GM21381 (cell line): ENCODE measurements at regions not wholly inside any gene's neighbourhood (a gene's known extent, or its start where the extent isn't known, plus 50 kb on each side); places are given as distances from the start of the nearest gene placed in this dataset.

Experiments
- ATAC-seq: cut with Tn5 transposase; IDR thresholded peaks from one replicate; pipeline ENCODE4 v1.9.1; 2021; ENCODE audit warnings: mild to moderate bottlenecking, moderate library complexity; ENCODE audit not compliant: unreplicated experiment

- ATAC-seq = no peak
Observed at GRCh38 chr2:120439637-120440384, 93.9 kb downstream of the INHBB start.

GRCh38 chr2:120440521-120441350 is 94.8 kb downstream of the INHBB start:
- ATAC-seq = no peak

- ATAC-seq = no peak
Observed at GRCh38 chr2:120441351-120441700, 95.4 kb downstream of the INHBB start.

DNA sequence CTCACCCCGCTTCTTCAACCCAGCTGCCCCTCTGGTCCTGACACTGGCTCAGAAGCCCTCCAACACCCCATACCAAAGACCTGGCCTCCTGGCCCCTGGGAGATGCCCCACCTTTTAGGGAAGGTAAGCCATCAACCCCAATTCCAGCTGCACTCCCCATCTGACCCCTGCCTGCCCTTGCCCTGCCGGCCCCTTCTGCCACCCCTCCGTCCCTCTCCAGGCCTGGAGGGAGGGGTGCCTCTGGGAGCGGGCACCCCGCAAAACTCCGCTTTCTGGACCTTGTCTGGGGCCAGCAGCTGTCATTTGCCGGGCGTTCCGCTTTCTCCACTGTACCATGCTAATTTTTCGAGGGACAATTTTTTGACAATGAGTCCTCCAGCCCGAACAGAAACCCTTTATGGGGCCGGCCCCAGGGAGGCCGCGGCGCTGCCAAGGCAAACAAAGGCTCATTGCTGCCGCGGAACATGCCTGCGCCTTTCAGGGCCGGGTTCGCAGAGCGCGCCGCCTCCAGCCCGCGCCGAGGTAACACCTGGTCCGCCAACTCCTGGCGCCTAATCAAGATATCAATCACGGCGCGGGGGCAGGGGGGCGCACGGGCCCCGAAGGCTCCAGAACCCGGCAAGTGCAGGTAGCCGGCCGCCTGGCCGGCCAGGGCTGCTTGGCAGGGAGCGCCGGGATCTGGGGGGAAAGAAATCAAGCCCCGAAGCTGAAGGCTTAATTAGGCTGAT is 96.0 kb downstream of the INHBB start:
- no peak for ATAC-seq

DNA sequence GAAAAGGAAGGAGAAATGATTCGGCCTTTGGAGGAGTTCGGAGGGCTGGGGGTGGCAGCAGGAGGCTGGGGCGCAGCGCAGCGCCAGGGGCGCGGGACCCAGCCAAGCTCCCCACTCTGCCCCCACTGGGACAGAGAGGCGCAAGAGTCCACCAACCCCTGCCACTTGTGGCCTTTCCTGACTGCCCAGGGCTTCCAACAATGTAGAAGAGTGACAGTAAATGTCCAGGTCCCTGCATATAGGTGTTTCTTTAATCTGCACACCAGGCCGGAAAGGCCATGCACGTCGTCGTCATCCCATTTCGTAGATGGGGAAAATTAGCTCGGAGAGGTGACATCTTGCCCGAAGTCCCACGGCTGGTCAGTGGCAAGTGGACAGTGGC is 96.6 kb downstream of the INHBB start:
- no peak for ATAC-seq

DNA sequence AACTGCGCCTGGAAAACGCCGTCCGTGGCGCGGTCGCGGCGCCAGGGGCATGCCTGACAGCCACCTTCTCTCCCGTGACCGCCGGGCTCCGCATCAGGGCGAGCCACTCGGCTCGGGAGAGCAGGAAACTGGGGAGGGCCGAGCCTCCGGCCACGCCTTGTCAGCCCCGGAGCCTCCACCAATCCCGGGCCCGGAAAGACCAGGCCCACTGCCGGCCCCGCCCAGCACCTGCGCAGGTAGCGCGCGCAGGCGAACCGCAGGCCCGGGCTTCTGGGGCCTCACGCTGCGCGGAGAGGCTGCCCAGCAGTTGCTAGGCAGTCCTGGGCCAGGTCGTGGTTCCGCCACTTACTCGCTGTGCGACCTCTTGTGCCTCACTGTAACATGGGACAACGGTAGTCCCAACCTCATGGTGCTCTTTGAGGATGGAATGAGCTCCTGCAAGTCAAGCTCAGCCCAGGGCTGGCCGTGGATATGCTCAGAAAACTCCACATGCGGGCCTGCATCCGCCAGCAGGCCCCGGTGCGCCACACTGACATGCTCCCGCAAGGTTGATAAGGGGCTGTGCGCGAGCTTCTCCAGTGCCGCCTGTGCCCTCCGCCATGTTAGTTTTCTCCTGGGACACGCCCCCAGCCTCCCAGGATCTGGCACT is 97.1 kb downstream of the INHBB start:
- ATAC-seq = peak; percentile 51

DNA sequence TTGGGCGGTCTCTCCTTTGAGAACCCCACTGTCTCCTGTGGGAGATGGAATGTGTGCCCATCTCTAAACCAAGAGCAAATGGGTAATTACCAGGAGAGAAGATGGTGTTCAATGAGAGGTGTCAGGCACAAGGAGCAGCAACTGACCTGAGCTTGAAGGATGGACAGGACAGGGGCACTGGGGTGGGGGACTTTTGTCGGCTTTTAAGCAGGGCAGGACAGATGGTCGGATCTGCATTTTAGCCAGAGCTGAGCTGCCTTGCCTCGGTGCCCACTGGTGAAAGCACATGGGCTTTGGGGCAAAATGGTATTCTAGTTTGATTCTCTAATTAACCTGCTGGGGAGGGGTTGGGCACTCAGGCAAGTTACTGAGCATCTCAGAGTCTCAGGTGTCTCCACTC is 98.0 kb downstream of the INHBB start:
- no peak for ATAC-seq

GRCh38 chr2:120444691-120445240 is 98.8 kb downstream of the INHBB start:
- ATAC-seq = no peak

GRCh38 chr2:120445449-120446143 is 99.7 kb downstream of the INHBB start:
- no peak for ATAC-seq

GRCh38 chr2:120446236-120447126 is 100.5 kb downstream of the INHBB start:
- ATAC-seq = no peak

- no peak for ATAC-seq
Observed at GRCh38 chr2:120447127-120447785, 101.3 kb downstream of the INHBB start.

DNA sequence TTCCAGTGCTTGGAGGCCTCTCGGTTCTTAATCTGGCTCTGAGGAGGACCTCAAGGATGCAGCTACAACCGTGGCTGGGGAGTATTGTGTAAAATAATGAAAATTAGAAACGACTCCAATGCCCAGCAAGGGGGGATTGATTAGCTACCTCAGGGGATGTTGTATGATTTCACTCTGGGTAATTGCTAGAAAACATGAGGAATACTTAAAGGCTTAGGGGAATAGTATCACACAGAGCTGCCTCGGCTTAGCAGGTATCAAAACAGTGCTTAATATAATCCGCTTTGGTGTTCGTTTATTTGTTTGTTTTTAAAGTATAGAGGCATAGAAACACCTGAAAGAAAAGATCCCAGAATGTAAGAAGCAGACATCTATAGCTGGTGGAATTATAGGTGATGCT is 102.5 kb downstream of the INHBB start:
- no peak for ATAC-seq

DNA sequence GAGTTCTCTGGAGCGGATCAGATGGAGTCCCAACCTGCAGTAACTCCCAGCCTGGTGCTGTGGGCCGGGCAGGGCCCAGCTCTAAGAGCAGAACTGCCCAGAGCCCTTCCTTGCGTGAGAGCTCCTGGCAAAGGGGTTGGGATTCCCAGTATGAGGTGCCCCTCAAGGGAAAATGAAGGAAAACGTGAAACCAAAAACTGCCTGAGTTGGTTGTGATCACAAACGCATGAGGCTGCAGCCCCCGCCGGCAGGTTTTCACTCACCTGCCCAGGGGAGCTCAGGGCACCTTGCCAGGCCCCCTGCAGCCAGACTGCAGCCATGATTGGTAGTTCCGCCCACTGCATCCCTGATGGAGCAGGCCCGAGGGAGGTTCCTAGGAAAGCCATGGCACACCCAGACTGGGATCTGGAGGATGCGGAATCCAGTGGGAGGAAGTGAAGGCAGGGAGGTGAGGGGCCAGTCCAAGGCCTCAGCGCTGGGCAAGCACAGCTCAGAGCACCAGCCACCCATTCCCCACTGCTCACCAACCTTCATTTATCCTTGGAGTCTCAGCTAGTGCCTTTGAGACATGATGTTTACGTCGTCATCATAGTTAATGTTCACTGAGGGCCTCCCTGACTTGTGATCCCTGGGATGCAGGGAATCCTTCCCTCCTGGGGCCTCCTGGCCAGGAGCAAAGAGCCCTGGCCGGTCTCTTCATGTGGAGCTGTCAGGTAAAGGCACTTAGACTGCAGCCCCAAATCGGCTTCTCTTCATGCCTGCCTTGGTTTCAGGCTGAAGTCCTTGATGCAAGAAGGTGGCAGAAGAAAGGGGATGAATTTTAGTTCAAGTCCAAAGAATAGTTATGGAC is 103.2 kb downstream of the INHBB start:
- ATAC-seq = no peak

DNA sequence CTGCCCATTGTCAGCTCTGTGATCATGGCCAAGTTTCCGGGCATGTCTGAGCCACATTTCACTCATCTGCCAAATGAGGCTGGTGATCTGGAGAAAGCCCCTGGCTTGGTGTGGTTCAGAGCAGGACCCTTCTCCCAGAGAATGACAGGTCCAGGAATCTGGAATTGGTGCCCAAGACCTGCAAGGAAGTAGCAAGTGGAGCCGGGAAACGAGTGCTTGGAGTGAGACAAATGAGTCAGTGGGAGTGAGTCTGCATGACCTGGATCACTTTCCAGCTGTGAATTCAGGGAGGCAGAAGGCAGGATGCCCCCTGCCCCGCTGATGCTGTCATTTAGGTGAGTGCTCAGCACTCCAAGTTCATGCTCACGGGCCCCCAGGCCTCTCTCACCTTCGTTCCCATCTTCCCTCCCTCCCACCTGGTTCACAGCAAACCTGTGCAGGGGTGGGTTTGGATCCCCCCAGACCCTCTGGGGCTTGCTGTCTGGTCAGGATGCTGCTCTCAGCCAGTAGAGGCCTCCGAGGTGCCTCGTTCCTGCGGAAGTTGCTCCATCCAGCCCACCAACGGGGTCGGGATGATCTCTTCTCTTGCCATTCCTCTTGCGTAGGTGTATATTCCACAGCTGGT is 104.4 kb downstream of the INHBB start:
- no peak for ATAC-seq

GRCh38 chr2:120451334-120451733 is 105.4 kb downstream of the INHBB start:
- ATAC-seq = no peak

DNA sequence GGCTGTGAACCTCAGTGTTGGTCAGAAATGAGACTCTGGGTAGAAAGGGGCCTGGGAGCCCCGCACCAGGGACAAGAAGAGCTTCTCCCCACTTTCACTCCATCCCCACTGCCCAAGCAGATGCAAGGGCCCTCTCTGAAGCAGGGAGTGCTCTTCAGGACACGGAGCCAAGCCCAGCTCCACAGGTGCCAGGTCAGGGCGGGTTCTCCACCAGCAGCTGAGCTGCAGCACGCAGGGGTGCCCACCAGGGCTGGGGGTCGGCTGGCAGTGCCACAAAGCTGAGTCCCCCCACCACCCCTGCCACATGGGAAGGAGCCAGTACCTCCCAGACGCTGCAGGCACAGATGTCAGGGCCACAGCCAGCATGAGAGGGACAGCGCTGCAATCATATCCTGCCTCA is 106.2 kb downstream of the INHBB start:
- no peak for ATAC-seq

DNA sequence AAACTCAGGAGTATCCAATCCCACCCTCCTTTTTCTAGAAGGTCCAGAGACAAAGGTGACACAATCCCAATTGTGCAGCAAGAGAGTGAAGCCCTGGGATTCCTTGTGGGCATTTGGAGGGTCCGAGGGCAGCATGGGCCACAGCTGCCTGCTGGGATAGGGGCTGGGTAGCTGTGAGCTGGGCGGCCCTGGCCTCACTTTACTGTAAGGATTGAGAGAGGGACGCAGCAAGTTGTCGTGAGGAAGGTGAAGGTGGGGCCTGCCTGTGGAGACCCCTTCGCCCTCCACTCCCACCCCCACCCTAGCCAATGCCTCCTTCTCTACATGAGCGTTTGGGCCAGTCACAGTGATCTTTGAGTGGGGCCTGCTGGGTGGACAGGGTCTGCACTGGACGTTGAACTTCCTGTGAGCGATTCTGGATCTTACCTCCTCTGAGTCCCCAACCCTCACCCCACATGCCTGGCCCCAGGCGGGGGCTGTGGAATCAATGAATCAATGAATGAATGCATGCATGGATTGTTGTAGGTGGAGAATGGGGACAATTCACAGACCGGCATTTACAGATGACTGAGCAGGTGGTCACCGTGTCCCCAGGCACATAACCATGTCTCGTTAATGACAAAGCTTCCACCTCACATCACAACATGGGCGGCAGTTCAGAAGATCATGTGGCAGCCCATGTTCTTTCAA is 107.2 kb downstream of the INHBB start:
- ATAC-seq = no peak
